Ovary (tissue), 7 donors: ENCODE measurements at regions not wholly inside any gene's neighbourhood (a gene's known extent, or its start where the extent isn't known, plus 50 kb on each side); places are given as distances from the start of the nearest gene placed in this dataset.

ENCODE experiments used
- DNase-seq, 5 donors: peaks; one replicate each; pipeline ENCODE4 v3.0.0-alpha.2; 2019 to 2020
- H3K27ac ChIP-seq, 2 donors: fragments of 200-600 bp; one replicate each; pipeline versions ENCODE4 v1.5.1 to v1.8.0; 2019 to 2022
- H3K27me3 ChIP-seq: fragments of 200-600 bp; one replicate; pipeline ENCODE4 v1.8.0; 2022
- H3K36me3 ChIP-seq: fragments of 200-600 bp; sonication (generic); one replicate; pipeline ENCODE4 v1.5.1; 2019
- H3K4me1 ChIP-seq: one replicate; pipeline ENCODE4 v1.8.1; 2013; ENCODE audit warnings: mild to moderate bottlenecking, moderate library complexity; ENCODE audit not compliant: insufficient read depth
- H3K4me3 ChIP-seq: fragments of 200-600 bp; sonication (generic); one replicate; pipeline ENCODE4 v1.5.1; 2017
- H3K9me3 ChIP-seq, 2 donors: fragments of 200-600 bp in 1 of 2; sonication (generic) in 1 of 2; one replicate each; pipeline versions ENCODE4 v1.5.1 to v1.8.1; 2013 to 2019; ENCODE audit warnings: mild to moderate bottlenecking in 1 of 2, moderate library complexity in 1 of 2
- CTCF ChIP-seq, 3 donors: fragments of 450-650 bp in 2 of 3; fragments of 200-600 bp in 1 of 3; IDR thresholded peaks; one replicate each; pipeline versions ENCODE4 v1.5.1 to v1.8.0; 2016 to 2022; ENCODE audit warnings: antibody characterized with exemption in 3 of 3, mild to moderate bottlenecking in 1 of 3
- EP300 ChIP-seq: sonication (generic); formaldehyde crosslinking; IDR thresholded peaks from one replicate; pipeline ENCODE4 v1.6.1; 2017; ENCODE audit warnings: antibody characterized with exemption
- POLR2A ChIP-seq: fragments of 450-650 bp; IDR thresholded peaks from one replicate; pipeline ENCODE4 v1.6.1; 2017; ENCODE audit warnings: antibody characterized with exemption, mild to moderate bottlenecking, moderate library complexity
- WGBS, 3 donors: extraction: QIAGEN DNeasy Blood & Tissue Kit in 1 of 3; methylation state at CpG; one replicate each; pipeline versions ENCODE4 v1.1.5 to v1.1.7; 2013 to 2017; 5-methylcytosine and 5-hydroxymethylcytosine counted together
- intact Hi-C, 4 donors: fragments of 100-400 bp; cut with DNase I; formaldehyde crosslinking; loops; one replicate each; pipeline versions ENCODE4 v1.11.0 to v1.15.1; 2022 to 2023
- donor health status: DM: no; HTN: no; CAD: no; lungs with moderate emphysema.
- donor health status: DM: no; HTN: no; CAD: no.
- donor health status: Bipolar disorder and iron deficiency.
- donor health status: DM: no; HTN: no; CAD: no.
- donor health status: DM: yes; HTN: yes; CAD: no.

- intact Hi-C loops, result no loop called here
- no peak for TF ChIP-seq EP300
- TF ChIP-seq CTCF (IDR thresholded peaks at IDR 0.05), result no peak
- TF ChIP-seq POLR2A, result no peak
- H3K9me3 ChIP-seq, result no peaks in the 10 kb centered on the region
- no peak overlapping the region for H3K27ac ChIP-seq
- H3K27me3 ChIP-seq, result no peaks in the 10 kb centered on the region
- no peaks in the 10 kb centered on the region for H3K4me1 ChIP-seq
- DNase-seq, result no peak
- H3K36me3 ChIP-seq, result no peaks in the 10 kb centered on the region
- no peak overlapping the region for H3K4me3 ChIP-seq
- WGBS, 3 donors, result 52 to 54% (median 52%) methylated on average over 1 of the region's 1 CpG
Observed at GRCh38 chr3:87367736-87368135, 91.4 kb upstream of the POU1F1 start.

GRCh38 chr3:87363721-87364120 is 87.3 kb upstream of the POU1F1 start:
- DNase-seq, result no peak
- Histone ChIP-seq H3K9me3 (no peaks in the 10 kb centered on the region), H3K27me3 (no peaks in the 10 kb centered on the region), H3K36me3 (no peaks in the 10 kb centered on the region), H3K4me1 (no peaks in the 10 kb centered on the region), H3K4me3 (no peak overlapping the region), H3K27ac (no peak overlapping the region)
- intact Hi-C loops, result no loop called here
- TF ChIP-seq CTCF (IDR thresholded peaks at IDR 0.05) (no peak), POLR2A (no peak), EP300 (no peak)
- 42 to 72% (median 47%) methylated on average over 2 of the region's 2 CpGs for WGBS, 3 donors

GRCh38 chr3:87361956-87362355 is 85.6 kb upstream of the POU1F1 start:
- TF ChIP-seq EP300 (no peak), POLR2A (no peak), CTCF (IDR thresholded peaks at IDR 0.05) (no peak)
- DNase-seq, result no peak
- 78 to 88% (median 83%) methylated on average over 1 of the region's 1 CpG for WGBS, 3 donors

GRCh38 chr3:87361271-87361670 is 84.9 kb upstream of the POU1F1 start:
- TF ChIP-seq EP300, result no peak
- TF ChIP-seq CTCF (IDR thresholded peaks at IDR 0.05), result no peak
- TF ChIP-seq POLR2A, result no peak
- intact Hi-C loops, result no loop called here
- Histone ChIP-seq H3K4me1 (no peaks in the 10 kb centered on the region), H3K4me3 (no peak overlapping the region), H3K27me3 (no peaks in the 10 kb centered on the region), H3K9me3 (no peaks in the 10 kb centered on the region), H3K36me3 (no peaks in the 10 kb centered on the region), H3K27ac (no peak overlapping the region)
- DNase-seq, result no peak

More at GRCh38 chr3:87361956-87362355, 85.6 kb upstream of the POU1F1 start:
- H3K9me3 ChIP-seq, result no peaks in the 10 kb centered on the region
- no peak overlapping the region for H3K4me3 ChIP-seq
- H3K27ac ChIP-seq, result no peak overlapping the region
- H3K27me3 ChIP-seq, result no peaks in the 10 kb centered on the region
- no peaks in the 10 kb centered on the region for H3K4me1 ChIP-seq
- intact Hi-C loops, result no loop called here
- no peaks in the 10 kb centered on the region for H3K36me3 ChIP-seq

- Histone ChIP-seq H3K4me1 (no peaks in the 10 kb centered on the region), H3K36me3 (no peaks in the 10 kb centered on the region), H3K4me3 (no peak overlapping the region), H3K27ac (no peak overlapping the region), H3K9me3 (no peaks in the 10 kb centered on the region), H3K27me3 (no peaks in the 10 kb centered on the region)
- intact Hi-C loops, result no loop called here
- DNase-seq, result no peak
- TF ChIP-seq EP300 (no peak), POLR2A (no peak), CTCF (IDR thresholded peaks at IDR 0.05) (no peak)
- WGBS, 3 donors, result 84 to 92% (median 88%) methylated on average over 2 of the region's 2 CpGs
Observed at GRCh38 chr3:87359826-87360225, 83.4 kb upstream of the POU1F1 start.
